ENCODE measurements at regions not wholly inside any gene's neighbourhood (a gene's known extent, or its start where the extent isn't known, plus 50 kb on each side); places are given as distances from the start of the nearest gene placed in this dataset.

GRCh38 chr6:1042583-1043457 is 269.1 kb upstream of the FOXQ1 start:
- Histone ChIP-seq H3K36me3 (replicated peaks; ENCODE audit: low read depth, low read length) (no peaks in the 10 kb centered on the region), H3K9me3 (ENCODE audit: insufficient read depth, low read length) (no peaks in the 10 kb centered on the region)

GRCh38 chr6:1040393-1040792 is 271.5 kb upstream of the FOXQ1 start:
- no peak overlapping the region for H3K4me3 ChIP-seq (ENCODE audit: low read length)
- H2AFZ ChIP-seq (ENCODE audit: low read depth, low read length), result no peak overlapping the region
- TF ChIP-seq CTCF (IDR thresholded peaks at IDR 0.05; ENCODE audit: low read depth, low read length) (no peak), EZH2phosphoT487 (IDR thresholded peaks at IDR 0.05; ENCODE audit: low read depth) (no peak)
- H3K9ac ChIP-seq (ENCODE audit: low read length), result no peak overlapping the region
- no peak overlapping the region for H3K4me2 ChIP-seq (ENCODE audit: low read length)
- H3K9me3 ChIP-seq (ENCODE audit: insufficient read depth, low read length), result no peaks in the 10 kb centered on the region
- no peaks in the 10 kb centered on the region for H3K79me2 ChIP-seq (ENCODE audit: low read length)
- no peaks in the 10 kb centered on the region for H3K4me1 ChIP-seq (ENCODE audit: low read length)
- H4K20me1 ChIP-seq (ENCODE audit: insufficient read depth, low read length), result no peaks in the 10 kb centered on the region
- no peak overlapping the region for H3K27ac ChIP-seq (ENCODE audit: low read length)
- H3K36me3 ChIP-seq (replicated peaks; ENCODE audit: low read depth, low read length), result no peaks in the 10 kb centered on the region
- H3K27me3 ChIP-seq (ENCODE audit: low read depth, low read length), result peaks cover 4% of the 10 kb centered on the region; the same call in 1 of the 2 replicates

More at GRCh38 chr6:1042583-1043457, 269.1 kb upstream of the FOXQ1 start:
- Histone ChIP-seq H2AFZ (ENCODE audit: low read depth, low read length) (no peak overlapping the region), H3K4me3 (ENCODE audit: low read length) (no peak overlapping the region), H3K4me1 (ENCODE audit: low read length) (no peaks in the 10 kb centered on the region), H3K27ac (ENCODE audit: low read length) (no peak overlapping the region), H3K79me2 (ENCODE audit: low read length) (no peaks in the 10 kb centered on the region), H3K27me3 (ENCODE audit: low read depth, low read length) (peaks cover 4% of the 10 kb centered on the region; the same call in 1 of the 2 replicates), H4K20me1 (ENCODE audit: insufficient read depth, low read length) (no peaks in the 10 kb centered on the region), H3K4me2 (ENCODE audit: low read length) (no peak overlapping the region), H3K9ac (ENCODE audit: low read length) (no peak overlapping the region)
- TF ChIP-seq CTCF (IDR thresholded peaks at IDR 0.05; ENCODE audit: low read depth, low read length) (no peak), EZH2phosphoT487 (IDR thresholded peaks at IDR 0.05; ENCODE audit: low read depth) (no peak)

- Histone ChIP-seq H3K4me2 (ENCODE audit: low read length) (no peak overlapping the region), H3K9ac (ENCODE audit: low read length) (no peak overlapping the region), H3K27ac (ENCODE audit: low read length) (no peak overlapping the region), H3K4me1 (ENCODE audit: low read length) (no peaks in the 10 kb centered on the region), H4K20me1 (ENCODE audit: insufficient read depth, low read length) (no peaks in the 10 kb centered on the region), H3K9me3 (ENCODE audit: insufficient read depth, low read length) (no peaks in the 10 kb centered on the region), H2AFZ (ENCODE audit: low read depth, low read length) (no peak overlapping the region), H3K36me3 (replicated peaks; ENCODE audit: low read depth, low read length) (no peaks in the 10 kb centered on the region), H3K79me2 (ENCODE audit: low read length) (no peaks in the 10 kb centered on the region), H3K4me3 (ENCODE audit: low read length) (no peak overlapping the region), H3K27me3 (ENCODE audit: low read depth, low read length) (peaks cover 4% of the 10 kb centered on the region; the same call in 1 of the 2 replicates)
- TF ChIP-seq EZH2phosphoT487 (IDR thresholded peaks at IDR 0.05; ENCODE audit: low read depth), result no peak
- TF ChIP-seq CTCF (IDR thresholded peaks at IDR 0.05; ENCODE audit: low read depth, low read length), result no peak
These were observed 272.2 kb upstream of the FOXQ1 start for GRCh38 chr6:1039746-1040145.

GRCh38 chr6:1039191-1039590 is 272.7 kb upstream of the FOXQ1 start:
- no peak overlapping the region for H3K4me2 ChIP-seq (ENCODE audit: low read length)
- TF ChIP-seq CTCF (IDR thresholded peaks at IDR 0.05; ENCODE audit: low read depth, low read length) (no peak), EZH2phosphoT487 (IDR thresholded peaks at IDR 0.05; ENCODE audit: low read depth) (no peak)
- no peaks in the 10 kb centered on the region for H3K79me2 ChIP-seq (ENCODE audit: low read length)
- H3K27ac ChIP-seq (ENCODE audit: low read length), result no peak overlapping the region
- H3K36me3 ChIP-seq (replicated peaks; ENCODE audit: low read depth, low read length), result no peaks in the 10 kb centered on the region
- no peak overlapping the region for H3K4me3 ChIP-seq (ENCODE audit: low read length)
- H2AFZ ChIP-seq (ENCODE audit: low read depth, low read length), result no peak overlapping the region
- H4K20me1 ChIP-seq (ENCODE audit: insufficient read depth, low read length), result no peaks in the 10 kb centered on the region
- H3K4me1 ChIP-seq (ENCODE audit: low read length), result no peaks in the 10 kb centered on the region
- H3K27me3 ChIP-seq (ENCODE audit: low read depth, low read length), result peaks cover 4% of the 10 kb centered on the region; the same call in 1 of the 2 replicates
- H3K9ac ChIP-seq (ENCODE audit: low read length), result no peak overlapping the region
- H3K9me3 ChIP-seq (ENCODE audit: insufficient read depth, low read length), result no peaks in the 10 kb centered on the region
